ENCODE measurements at regions not wholly inside any gene's neighbourhood (a gene's known extent, or its start where the extent isn't known, plus 50 kb on each side); places are given as distances from the start of the nearest gene placed in this dataset.
A peak's percentile ranks its signal among the peaks of the same experiment; 100 is the strongest.
"Not testable (repeated sequence)": the region's sequence is repeated elsewhere in the genome, so short reads cannot be mapped to it uniquely, and the experiment has no call there.

DNA sequence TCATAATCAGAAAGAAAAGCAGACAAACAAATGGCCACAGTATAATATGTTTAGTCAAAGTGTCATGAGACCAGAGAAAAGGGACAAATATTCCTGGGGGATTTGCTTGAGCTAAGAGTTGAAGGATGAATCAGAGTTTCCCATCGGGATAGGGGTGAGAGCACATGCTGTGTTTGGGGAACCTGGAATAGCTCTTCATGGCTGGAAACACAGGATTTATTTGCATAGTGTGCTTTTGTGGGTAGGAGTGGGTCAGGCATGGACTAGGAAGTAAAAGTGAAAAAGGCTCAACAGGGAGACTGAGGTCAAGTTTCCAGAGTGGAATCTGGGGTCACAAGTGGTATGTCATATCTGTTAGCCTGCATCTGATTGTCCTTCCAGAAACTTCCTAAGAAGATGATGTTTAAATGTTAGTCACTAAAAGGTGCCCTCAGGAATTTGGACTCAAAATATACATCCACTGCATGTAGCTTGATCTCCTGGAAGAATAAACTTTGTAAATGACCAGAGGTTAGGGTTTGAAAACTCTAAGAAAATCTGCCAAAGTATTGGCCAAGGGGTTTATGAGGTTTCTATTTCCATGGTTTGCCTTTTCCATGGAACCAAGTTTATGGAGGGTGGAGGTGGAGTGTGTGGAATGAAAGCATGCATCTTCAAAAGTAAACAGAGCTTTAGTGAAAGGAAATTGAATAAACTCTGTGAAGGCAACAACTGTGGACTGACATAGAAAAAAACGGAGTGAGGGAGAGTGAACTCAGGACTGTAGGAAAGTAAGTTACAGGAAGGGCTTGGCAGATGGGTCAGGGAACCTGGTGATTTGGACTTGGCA, 344.6 kb downstream of the C12orf75 start:
- Histone ChIP-seq H3K4me3 (no peak overlapping the region), H3K27ac (no peak overlapping the region)

DNA sequence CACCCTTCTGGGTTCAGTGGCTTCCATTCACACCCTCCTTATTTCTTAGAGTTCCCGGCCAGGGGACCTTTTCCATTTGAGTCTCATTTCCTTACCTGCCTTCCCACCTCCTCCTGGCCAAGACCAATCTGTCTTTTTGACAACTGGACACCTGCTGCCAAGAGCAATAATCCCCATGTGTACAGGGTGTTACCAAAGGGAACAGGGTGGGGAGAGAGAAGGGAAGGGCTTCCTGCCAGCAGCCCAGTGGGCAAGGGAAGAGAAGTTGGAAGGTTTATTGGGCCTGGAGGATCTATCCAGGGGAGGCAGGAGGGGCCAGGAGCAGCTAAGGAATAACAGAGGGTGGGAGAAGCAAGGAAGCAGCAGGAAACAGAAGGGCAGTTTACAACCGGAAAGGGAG, 346.2 kb downstream of the C12orf75 start:
- no peak overlapping the region for H3K4me3 ChIP-seq
- peak overlapping the region in 1 of 21 experiments; percentile 10 for H3K27ac ChIP-seq

DNA sequence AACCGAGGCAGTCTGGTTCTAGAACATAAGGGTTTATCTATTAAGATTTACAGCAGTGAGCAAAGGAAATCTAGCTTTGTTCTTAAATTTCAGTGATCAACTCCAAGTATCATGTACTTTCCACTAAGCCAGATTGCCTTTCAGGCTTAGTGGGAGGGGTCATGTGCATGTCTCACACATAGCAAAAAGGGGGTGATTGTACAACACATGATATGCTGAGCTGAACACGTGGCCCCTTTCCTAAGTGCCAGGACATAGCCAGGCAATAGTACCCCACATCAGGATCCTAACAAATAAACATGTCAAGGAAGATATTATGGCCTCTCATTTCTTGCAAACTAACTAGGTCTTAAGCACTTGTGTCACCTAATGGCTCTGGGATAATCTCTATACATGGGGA, 347.2 kb downstream of the C12orf75 start:
- no peak overlapping the region for H3K4me3 ChIP-seq

DNA sequence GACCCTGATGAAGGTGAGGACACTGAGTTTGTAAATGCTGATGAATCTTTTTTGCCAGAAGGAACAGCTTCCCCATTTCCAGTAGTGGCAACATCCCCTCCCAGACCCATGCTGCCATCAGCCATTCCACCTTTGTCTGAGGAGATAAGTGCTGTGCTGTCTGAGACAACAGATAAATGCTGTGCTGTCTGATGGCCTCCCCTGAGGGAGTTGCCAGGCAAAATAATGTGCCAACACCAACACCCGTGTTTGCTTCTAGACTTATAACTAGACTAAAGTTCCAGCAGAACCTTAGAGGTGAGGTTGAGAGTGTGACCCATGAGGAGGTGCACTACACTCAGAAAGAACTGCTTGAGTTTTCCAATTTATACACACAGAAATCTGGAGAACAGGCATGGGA, 349.5 kb downstream of the C12orf75 start:
- Histone ChIP-seq H3K27ac (peak overlapping the region in 2 of 21 experiments; percentile 9 to 26), H3K4me3 (no peak overlapping the region)

More for the DNA sequence above, 347.2 kb downstream of the C12orf75 start:
- H3K27ac ChIP-seq = no peak overlapping the region

DNA sequence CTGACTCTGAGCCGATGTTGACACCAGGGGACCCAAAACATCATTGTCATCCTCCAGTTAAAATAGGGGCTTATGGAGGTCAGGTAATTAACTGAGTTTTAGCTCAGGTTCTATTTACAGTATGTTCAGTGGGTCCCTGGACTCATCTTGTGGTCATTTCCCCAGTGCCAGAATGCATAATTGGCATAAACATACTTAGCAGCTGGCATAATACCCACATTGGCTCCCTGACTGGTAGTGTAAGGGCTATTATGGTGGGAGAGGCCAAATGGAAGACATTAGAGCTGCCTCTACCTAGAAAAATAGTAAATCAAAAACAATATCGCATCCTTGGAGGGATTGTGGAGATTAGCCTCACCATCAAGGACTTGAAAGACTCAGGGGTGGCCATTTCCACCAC, 350.9 kb downstream of the C12orf75 start:
- Histone ChIP-seq H3K4me3 (no peak overlapping the region), H3K27ac (no peak overlapping the region)

DNA sequence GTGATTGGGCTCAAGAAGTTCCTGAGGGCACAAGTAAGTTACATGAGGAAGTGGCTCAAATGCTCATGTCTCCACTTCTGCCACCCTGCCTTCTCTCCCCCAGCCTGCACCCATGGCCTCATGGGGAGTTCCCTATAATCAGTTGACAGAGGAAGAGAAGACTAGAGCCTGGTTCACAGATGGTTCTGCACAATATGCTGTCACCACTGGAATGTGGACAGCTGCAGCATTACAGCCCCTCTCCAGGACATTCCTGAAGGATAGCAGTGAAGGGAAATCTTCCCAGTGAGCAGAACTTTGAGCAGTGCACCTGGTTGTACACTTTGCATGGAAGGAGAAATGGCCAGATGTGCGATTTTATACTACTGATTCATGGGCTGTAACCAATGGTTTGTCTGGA, 352.3 kb downstream of the C12orf75 start:
- H3K4me3 ChIP-seq, H3K27ac ChIP-seq: not testable (repeated sequence)

DNA sequence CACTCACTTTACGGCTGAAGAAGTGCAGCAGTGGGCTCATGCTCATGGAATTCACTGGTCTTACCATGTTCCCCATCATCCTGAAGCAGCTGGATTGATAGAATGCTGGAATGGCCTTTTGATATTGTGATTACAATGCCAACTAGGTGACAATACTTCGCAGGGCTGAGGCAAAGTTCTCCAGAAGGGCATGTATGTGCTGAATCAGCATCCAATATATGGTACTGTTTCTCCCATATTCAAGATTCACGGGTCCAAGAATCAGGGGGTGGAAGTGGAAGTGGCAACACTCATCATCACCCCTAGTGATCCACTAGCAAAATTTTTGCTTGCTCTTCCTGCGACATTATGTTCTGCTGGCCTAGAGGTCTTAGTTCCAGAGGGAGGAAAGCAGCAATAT, 353.3 kb downstream of the C12orf75 start:
- H3K4me3 ChIP-seq, H3K27ac ChIP-seq: not testable (repeated sequence)

DNA sequence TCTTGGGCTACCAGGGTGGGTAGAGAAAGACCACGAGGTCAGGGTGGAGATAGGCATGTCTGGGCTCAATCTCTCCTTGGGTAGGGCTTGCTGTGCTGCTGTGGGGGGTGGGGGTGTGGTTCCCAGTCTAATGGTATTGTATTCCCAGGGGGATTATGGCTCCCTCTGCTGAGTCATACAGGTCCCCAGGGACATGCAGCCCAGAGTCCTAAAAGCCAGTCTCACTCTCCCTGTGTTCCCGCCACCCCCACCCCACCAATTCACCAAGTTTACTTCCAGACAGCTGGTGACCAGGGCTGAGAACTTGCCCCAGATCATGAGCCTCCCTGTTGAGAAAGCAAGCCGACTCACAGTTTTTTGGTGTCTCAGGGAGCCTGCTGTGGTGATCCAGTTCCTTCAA, 367.6 kb downstream of the C12orf75 start:
- Histone ChIP-seq H3K27ac (no peak overlapping the region), H3K4me3 (no peak overlapping the region)

DNA sequence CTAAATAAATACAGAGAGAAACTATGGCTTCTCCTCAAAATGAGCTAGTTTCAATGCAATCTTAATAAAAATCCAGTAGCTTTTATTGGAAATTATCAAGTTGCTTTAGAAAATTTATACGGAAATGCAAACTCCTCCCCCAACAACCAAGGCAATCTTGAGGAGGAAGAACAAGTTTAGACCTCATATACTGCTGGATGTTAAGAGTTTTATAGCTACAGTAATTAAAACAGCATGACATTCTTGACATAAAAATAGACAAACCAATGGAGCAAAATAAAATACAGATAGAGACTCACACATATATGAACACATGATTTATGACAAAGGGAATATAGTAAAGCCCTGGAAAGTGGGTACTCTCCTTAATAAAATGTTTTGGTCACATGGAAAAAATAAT, 368.7 kb downstream of the C12orf75 start:
- Histone ChIP-seq H3K4me3 (no peak overlapping the region), H3K27ac (no peak overlapping the region)

DNA sequence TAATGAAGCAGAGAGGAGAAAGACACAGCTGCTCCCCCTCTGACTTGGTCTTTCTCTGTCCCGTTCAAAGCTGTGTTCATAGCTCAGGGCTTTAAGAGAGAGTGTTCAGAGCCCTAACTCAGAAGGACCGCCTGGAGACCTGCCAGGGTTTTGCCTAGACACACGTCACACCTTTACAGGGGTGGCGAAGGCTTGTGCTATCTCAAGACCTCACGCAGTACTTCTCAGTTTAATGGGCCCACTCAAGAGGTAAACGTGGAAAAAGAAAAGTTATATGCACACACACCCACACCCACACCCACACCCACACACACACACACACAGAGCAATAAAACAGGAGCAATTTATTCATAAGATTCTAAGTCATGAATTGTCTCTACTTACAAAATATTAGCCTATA, 374.3 kb downstream of the C12orf75 start:
- H3K4me3 ChIP-seq = no peak overlapping the region
- no peak overlapping the region for H3K27ac ChIP-seq

DNA sequence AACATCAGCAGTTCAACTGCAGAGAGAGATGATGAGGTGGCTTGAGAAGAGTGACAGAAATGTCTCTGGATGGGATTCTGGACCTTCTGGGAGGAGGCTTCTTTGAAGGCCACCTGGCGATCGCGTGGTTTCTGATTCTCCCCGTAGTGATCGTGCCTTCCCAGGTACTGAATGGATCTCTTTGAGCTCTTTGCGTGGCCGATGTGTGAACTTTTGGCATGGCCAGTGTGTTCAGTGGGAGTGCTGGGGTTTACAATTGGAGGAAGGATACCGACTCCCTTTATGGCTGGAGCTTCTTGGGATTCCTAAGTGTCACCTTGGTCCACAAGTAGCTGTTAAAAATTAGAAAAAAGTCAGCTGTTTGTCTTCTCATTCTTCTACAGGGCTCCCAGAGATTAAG, 374.7 kb downstream of the C12orf75 start:
- Histone ChIP-seq H3K27ac (no peak overlapping the region), H3K4me3 (no peak overlapping the region)

DNA sequence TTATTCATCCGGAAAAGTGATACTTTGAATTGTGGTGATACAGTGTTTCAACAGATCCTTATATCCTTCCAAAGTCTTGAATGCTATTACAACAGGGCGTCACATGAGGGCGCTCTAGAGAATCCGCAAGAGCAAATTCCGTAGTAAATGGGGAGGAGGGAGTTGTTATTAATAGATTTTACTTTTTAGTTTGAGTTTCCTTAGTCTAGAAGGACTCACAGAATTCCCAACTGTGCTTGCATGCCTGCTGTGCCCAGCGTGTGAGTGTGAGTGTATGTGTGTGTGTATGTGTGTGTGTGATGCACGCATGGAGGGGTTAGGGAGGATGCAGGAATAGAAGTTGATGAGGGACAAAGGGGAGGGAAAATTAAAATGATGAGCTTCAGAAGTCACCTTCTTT, 375.3 kb downstream of the C12orf75 start:
- H3K27ac ChIP-seq = peak overlapping the region in 2 of 21 experiments; percentile 1 to 30
- no peak overlapping the region for H3K4me3 ChIP-seq

DNA sequence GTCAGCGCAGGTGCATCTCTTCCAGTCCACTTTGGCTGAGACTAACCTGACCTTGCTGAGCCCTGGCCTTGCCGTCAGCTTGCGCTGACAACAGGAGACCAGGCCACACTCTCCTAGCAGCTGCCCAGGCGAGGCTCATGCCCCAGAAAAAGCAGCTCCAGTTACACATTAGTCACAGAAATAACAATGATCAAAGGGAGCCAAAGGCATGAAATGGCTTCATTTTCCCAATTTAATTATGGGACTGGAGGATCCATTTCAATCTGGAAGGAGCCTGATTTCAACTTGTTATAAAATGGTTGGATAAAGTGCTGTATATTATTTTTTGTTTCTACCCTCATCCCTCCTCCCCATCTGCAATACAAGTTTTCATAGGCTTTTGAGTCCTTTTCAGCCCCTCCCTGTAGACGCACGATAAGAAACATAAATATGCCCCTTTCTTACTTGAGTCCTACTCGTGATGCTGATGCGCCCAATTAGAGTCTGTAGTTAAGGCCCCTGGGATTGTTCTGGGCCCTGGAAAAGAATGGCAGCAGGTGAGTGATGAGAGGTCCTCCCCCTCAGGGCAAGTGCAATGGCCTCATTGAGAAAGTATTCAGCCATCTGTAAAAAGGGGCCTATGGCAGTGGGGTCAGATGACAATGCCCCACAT, 376.0 kb downstream of the C12orf75 start:
- Histone ChIP-seq H3K4me3 (no peak overlapping the region), H3K27ac (peak overlapping the region in 3 of 21 experiments; percentile 1 to 30 (median 7))

DNA sequence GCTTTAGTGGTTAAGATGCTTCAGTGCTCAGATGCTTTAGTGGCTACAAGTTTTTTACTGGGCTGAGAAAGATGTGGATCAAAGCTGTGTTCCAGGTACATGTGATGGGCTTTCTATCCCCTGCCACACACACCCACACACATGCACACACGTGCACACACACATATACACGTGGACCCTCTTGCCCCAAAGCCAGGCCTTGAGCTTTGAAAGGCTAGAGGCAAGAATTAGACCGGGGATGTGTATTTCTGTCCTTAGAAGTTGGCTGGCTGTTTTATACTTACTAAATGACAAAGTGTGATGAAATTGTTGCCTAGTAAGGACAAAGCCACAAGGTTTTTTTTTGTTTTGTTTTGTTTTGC, 376.5 kb downstream of the C12orf75 start:
- H3K27ac ChIP-seq = peak overlapping the region in 1 of 21 experiments; percentile 7
- H3K4me3 ChIP-seq = no peak overlapping the region

DNA sequence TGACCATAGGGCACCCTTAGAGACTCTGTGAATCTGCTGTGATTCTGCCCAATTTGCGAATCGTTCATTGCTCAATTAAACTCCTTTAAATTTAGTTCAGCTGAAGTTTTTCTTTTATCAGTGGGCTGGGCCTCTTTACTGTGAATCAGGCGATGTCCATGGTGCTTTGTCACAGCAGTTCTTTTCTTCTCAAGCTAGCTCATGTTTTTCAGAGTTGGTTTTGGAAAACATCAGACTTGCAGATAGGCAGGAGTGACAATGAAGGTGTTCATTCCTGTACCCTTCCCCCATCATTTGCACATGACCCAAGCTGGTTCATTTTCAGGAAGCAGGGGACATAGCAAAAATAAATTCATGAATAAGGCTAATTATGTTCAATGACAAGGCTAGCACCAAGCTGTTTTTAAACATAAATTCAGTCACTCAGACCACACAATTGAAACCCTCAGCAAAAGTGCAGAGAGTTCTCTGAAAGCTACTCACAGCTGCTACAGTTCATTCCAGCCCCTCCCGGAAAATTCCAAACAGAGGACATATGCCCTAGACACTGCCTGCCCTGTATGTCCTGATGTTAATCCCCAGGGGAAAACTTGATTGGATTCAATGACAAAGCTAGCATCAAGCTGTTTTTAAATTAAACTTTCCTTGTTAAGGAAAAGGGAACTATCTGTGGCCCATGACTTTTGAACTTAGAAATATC, 383.3 kb downstream of the C12orf75 start:
- Histone ChIP-seq H3K27ac (no peak overlapping the region), H3K4me3 (no peak overlapping the region)

DNA sequence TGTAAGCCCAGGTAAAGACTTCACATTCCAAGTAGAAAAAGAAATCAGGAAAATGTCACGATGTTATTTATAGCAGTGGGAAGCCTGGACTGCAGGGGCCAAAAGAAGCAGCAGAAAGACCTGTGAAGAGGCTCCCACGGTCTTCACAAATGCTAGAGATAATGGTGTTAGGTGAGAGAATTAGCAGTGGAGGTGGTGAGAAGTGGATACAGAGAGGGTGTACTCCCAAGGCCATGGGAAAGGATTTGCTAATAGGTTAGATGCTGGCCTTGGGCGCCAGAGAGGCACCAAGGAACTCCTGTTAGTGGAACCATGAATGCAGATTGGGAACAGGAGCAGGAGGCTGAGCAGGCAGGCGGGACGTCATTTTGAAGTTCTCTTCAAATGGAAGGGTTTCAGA, 386.1 kb downstream of the C12orf75 start:
- Histone ChIP-seq H3K27ac (no peak overlapping the region), H3K4me3 (no peak overlapping the region)

DNA sequence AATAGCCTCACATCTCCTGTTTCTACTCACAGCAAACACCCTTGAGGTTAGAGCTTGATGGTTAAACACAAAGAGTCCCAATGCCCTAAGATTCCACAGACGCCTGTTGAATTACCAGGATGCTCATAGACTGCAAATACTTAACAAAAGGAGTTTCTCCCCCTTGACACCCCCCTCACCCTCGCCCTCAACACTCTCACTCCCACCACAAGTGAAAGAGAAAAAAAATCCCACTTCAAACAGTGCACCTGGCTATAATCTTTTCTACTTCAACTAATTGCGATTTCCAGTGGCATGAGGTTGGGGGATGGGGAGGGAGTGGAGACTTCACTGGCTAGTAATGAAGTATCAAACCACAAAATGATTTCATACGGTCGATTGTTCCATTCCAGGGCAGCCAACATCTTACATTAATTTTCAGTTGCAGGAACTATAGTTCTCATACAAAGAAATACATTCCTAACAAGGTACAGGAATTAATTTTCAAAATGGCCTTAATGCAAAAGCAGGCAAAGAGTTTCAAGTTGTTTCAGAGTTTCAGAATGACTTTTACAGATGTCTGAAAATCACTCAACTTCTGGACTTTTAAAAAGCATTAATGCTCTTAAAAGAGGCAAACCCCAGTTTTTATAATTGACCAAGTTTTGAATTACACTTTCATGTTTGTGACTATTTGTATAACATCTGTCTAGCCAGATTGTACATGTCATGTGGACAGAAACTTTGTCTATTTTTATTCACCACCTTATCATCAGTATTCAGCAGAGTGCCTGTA, 390.7 kb downstream of the C12orf75 start:
- Histone ChIP-seq H3K4me3 (no peak overlapping the region), H3K27ac (peak overlapping the region in 1 of 21 experiments; percentile 17)

DNA sequence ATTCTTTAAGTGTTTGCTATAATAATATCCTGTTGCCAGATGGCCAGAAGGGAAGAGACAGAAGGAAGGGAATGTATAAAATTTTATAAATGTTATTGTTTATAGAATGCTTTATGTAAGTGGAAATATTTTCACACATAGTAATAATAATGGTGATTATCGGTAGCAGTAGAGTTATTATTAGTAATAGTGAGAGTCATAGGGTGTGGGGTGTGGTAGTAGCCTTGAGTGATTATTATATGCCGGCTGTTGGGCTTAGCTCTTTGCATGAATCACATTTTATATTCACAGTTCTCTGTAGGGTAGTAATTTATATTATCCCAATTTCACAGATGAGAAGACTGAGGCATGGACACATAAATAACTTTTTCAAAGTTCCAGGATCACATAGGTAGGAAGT, 391.4 kb downstream of the C12orf75 start:
- no peak overlapping the region for H3K4me3 ChIP-seq
- H3K27ac ChIP-seq = peak overlapping the region in 1 of 21 experiments; percentile 17

DNA sequence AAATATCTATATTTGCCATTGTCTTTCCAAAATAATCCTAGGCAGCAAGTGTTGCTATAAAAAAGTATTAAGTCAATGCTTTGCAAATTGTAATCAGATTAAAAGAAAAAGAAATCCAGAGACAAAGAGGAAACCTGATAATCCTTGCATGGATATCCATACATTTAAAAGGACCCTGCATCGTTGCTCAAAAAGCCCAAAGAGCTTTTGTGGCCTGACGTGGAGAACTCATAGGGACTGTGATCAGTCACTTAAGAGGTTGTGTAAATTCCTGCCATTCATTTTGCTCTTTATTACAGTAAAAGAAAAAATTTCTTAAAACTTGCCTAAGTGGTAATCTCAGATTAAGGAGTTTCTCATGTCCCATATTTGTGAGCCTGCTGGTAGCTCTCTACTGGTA, 392.6 kb downstream of the C12orf75 start:
- Histone ChIP-seq H3K4me3 (no peak overlapping the region), H3K27ac (no peak overlapping the region)

DNA sequence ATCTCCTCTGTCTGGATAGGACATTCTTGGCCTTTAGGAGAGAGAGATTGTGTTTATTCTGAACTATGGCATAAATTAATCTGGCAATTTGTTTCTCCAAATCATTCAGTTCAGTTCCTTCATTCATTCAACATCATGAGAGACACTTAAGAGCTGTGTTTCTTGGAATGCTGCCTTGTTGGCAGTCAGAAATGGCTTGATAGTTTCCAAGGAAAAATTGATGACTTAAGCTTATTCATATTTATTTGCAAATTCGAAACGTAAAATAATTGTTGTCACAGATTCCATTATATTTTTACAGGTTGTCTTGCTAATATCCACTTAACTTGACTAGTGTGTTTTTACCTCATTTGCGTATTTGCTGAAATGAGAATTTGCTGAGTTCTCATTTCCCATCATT, 393.0 kb downstream of the C12orf75 start:
- H3K4me3 ChIP-seq = no peak overlapping the region
- no peak overlapping the region for H3K27ac ChIP-seq

Measured in skin epidermis (tissue), 12 donors.